Brain microvascular endothelial cell (primary cell): ENCODE measurements at regions not wholly inside any gene's neighbourhood (a gene's known extent, or its start where the extent isn't known, plus 50 kb on each side); places are given as distances from the start of the nearest gene placed in this dataset.
"Not testable (repeated sequence)": the region's sequence is repeated elsewhere in the genome, so short reads cannot be mapped to it uniquely, and the experiment has no call there.

Source experiments
- DNase-seq: peaks from one replicate; pipeline ENCODE4 v3.0.0-alpha.2; 2020
- H3K27ac ChIP-seq: fragments of 250-450 bp; sonication (Bioruptor Pico); 2 replicates; pipeline ENCODE4 v1.5.1; 2020; ENCODE audit warnings: mild to moderate bottlenecking, moderate library complexity
- H3K27me3 ChIP-seq: fragments of 250-450 bp; sonication (Bioruptor Pico); replicated peaks from 2 replicates; pipeline ENCODE4 v1.5.1; 2020; ENCODE audit warnings: mild to moderate bottlenecking
- H3K36me3 ChIP-seq: fragments of 250-450 bp; sonication (Bioruptor Pico); replicated peaks from 2 replicates; pipeline ENCODE4 v1.5.1; 2020; ENCODE audit warnings: mild to moderate bottlenecking
- H3K4me3 ChIP-seq: 2 replicates; pipeline ENCODE4 v1.5.1; 2011; ENCODE audit warnings: low read depth, mild to moderate bottlenecking, control low read depth, low read length, moderate library complexity
- CTCF ChIP-seq: IDR thresholded peaks from 2 replicates; pipeline ENCODE4 v1.5.1; 2011; ENCODE audit warnings: low read depth, mild to moderate bottlenecking, moderate library complexity, low read length, control low read depth, inconsistent platforms; ENCODE audit errors: missing control alignments
- in situ Hi-C: cut with HindIII; loops from 2 replicates; pipeline ENCODE4 v1.10.0; 2017; ENCODE audit warnings: low sequenced_read_pairs, low pct_ligation_motif_present

GRCh38 chr13:26855071-26855470 lies 94.5 kb upstream of the GPR12 start:
- H3K27ac ChIP-seq = no peak overlapping the region
- H3K4me3 ChIP-seq = no peak overlapping the region
- no peaks in the 10 kb centered on the region for H3K27me3 ChIP-seq
- no peaks in the 10 kb centered on the region for H3K36me3 ChIP-seq
- no peak for DNase-seq
- in situ Hi-C loops = no loop called here
- no peak for TF ChIP-seq CTCF

- H3K27me3 ChIP-seq = no peaks in the 10 kb centered on the region
- H3K27ac ChIP-seq = no peak overlapping the region
- no peak for DNase-seq
- in situ Hi-C loops = no loop called here
- no peak for TF ChIP-seq CTCF
- H3K4me3 ChIP-seq = no peak overlapping the region
- H3K36me3 ChIP-seq = no peaks in the 10 kb centered on the region
These were observed 92.7 kb upstream of the GPR12 start for GRCh38 chr13:26853323-26853722.

- TF ChIP-seq CTCF = no peak
- no peak overlapping the region for H3K27ac ChIP-seq
- no peaks in the 10 kb centered on the region for H3K27me3 ChIP-seq
- H3K4me3 ChIP-seq = no peak overlapping the region
- in situ Hi-C loops = no loop called here
- no peaks in the 10 kb centered on the region for H3K36me3 ChIP-seq
- DNase-seq = no peak
These were observed 86.7 kb upstream of the GPR12 start for GRCh38 chr13:26847281-26847680.

GRCh38 chr13:26845063-26845462 lies 84.5 kb upstream of the GPR12 start:
- DNase-seq, H3K4me3 ChIP-seq, in situ Hi-C loops, H3K36me3 ChIP-seq, H3K27me3 ChIP-seq, H3K27ac ChIP-seq: not testable (repeated sequence)

- no peaks in the 10 kb centered on the region for H3K36me3 ChIP-seq
- H3K27me3 ChIP-seq = no peaks in the 10 kb centered on the region
- in situ Hi-C loops = no loop called here
- no peak for DNase-seq
- H3K4me3 ChIP-seq = no peak overlapping the region
- no peak overlapping the region for H3K27ac ChIP-seq
- no peak for TF ChIP-seq CTCF
These were observed 79.1 kb upstream of the GPR12 start for GRCh38 chr13:26839682-26840081.

GRCh38 chr13:26838821-26839220 lies 78.2 kb upstream of the GPR12 start:
- DNase-seq = no peak
- Histone ChIP-seq H3K27me3 (no peaks in the 10 kb centered on the region), H3K27ac (no peak overlapping the region), H3K36me3 (no peaks in the 10 kb centered on the region), H3K4me3 (no peak overlapping the region)
- TF ChIP-seq CTCF = no peak
- in situ Hi-C loops = no loop called here
